H1 (cell line): ENCODE measurements at regions not wholly inside any gene's neighbourhood (a gene's known extent, or its start where the extent isn't known, plus 50 kb on each side); places are given as distances from the start of the nearest gene placed in this dataset.

Experiments used
- CTCF ChIP-seq, 3 experiments: IDR thresholded peaks; 1 replicate in 2 of 3; 2 replicates in 1 of 3; pipeline versions ENCODE4 v1.5.1 to v1.6.1; 2011; ENCODE audit warnings: low read length in 3 of 3, mild to moderate bottlenecking in 3 of 3, inconsistent platforms in 2 of 3, low read depth in 1 of 3, moderate library complexity in 1 of 3; ENCODE audit not compliant: insufficient read depth in 1 of 3; ENCODE audit errors: control extremely low read depth in 1 of 3
- HDAC2 ChIP-seq, 2 experiments: fragments of 300-600 bp in 1 of 2; sonication (generic) in 1 of 2; IDR thresholded peaks; 2 replicates each; pipeline ENCODE4 v1.6.1; 2011 to 2012; ENCODE audit warnings: low read depth in 2 of 2, low read length in 2 of 2, mild to moderate bottlenecking in 2 of 2, moderate library complexity in 2 of 2, borderline replicate concordance in 1 of 2, inconsistent platforms in 1 of 2
- TF ChIP-seq, protein P1 (sequence below): IDR thresholded peaks from 2 replicates; pipeline ENCODE4 v1.6.1; 2012; ENCODE audit warnings: low read length, inconsistent platforms

DNA sequence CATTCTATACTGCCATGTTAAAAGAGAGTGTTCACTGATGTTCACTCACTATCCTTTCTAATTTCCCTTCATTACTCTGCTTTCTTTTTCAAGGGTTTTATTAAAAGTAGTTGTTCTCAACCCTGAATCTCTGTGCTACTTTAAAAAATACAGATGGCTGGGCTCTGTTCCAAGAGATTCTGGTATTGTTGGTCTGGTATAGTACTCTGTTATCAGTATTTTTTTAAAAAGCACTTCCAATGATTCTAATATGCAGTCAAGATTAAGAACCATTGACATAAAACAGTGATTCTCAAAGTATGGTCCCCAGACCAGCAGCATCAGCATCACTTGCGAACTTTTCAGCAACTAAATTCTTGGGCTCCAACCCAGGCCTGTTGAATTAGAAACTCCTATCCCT is 77.0 kb upstream of the STARD4 start:
- TF ChIP-seq CTCF (IDR thresholded peaks at IDR 0.05; ENCODE audit: control extremely low read depth in 1 of 3, insufficient read depth in 1 of 3, low read depth in 1 of 3, low read length in 3 of 3) (no peak), HDAC2 (IDR thresholded peaks at IDR 0.05; ENCODE audit: borderline replicate concordance in 1 of 2, low read depth in 2 of 2, low read length in 2 of 2) (no peak)
- TF ChIP-seq, protein P1, sequence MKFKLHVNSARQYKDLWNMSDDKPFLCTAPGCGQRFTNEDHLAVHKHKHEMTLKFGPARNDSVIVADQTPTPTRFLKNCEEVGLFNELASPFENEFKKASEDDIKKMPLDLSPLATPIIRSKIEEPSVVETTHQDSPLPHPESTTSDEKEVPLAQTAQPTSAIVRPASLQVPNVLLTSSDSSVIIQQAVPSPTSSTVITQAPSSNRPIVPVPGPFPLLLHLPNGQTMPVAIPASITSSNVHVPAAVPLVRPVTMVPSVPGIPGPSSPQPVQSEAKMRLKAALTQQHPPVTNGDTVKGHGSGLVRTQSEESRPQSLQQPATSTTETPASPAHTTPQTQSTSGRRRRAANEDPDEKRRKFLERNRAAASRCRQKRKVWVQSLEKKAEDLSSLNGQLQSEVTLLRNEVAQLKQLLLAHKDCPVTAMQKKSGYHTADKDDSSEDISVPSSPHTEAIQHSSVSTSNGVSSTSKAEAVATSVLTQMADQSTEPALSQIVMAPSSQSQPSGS = no peak
